ENCODE measurements at regions not wholly inside any gene's neighbourhood (a gene's known extent, or its start where the extent isn't known, plus 50 kb on each side); places are given as distances from the start of the nearest gene placed in this dataset.

GRCh38 chr3:153599685-153600084 lies 437.7 kb downstream of the RAP2B start:
- DNase-seq (ENCODE audit: low read depth in 1 of 2, low spot score in 1 of 2) = no peak

GRCh38 chr3:153600896-153601295 lies 438.9 kb downstream of the RAP2B start:
- no peak for DNase-seq (ENCODE audit: low read depth in 1 of 2, low spot score in 1 of 2)

GRCh38 chr3:153601374-153601853 lies 439.4 kb downstream of the RAP2B start:
- no peak for DNase-seq (ENCODE audit: low read depth in 1 of 2, low spot score in 1 of 2)

GRCh38 chr3:153602801-153603200 lies 440.8 kb downstream of the RAP2B start:
- no peak for DNase-seq (ENCODE audit: low read depth in 1 of 2, low spot score in 1 of 2)

GRCh38 chr3:153614140-153614539 lies 452.1 kb downstream of the RAP2B start:
- no peak for DNase-seq (ENCODE audit: low read depth in 1 of 2, low spot score in 1 of 2)

GRCh38 chr3:153614563-153614962 lies 452.5 kb downstream of the RAP2B start:
- no peak for DNase-seq (ENCODE audit: low read depth in 1 of 2, low spot score in 1 of 2)

GRCh38 chr3:153615863-153616262 lies 453.8 kb downstream of the RAP2B start:
- DNase-seq (ENCODE audit: low read depth in 1 of 2, low spot score in 1 of 2) = no peak

GRCh38 chr3:153617463-153617862 lies 455.4 kb downstream of the RAP2B start:
- DNase-seq (ENCODE audit: low read depth in 1 of 2, low spot score in 1 of 2) = no peak

GRCh38 chr3:153618176-153618575 lies 456.1 kb downstream of the RAP2B start:
- DNase-seq (ENCODE audit: low read depth in 1 of 2, low spot score in 1 of 2) = no peak

- DNase-seq (ENCODE audit: low read depth in 1 of 2, low spot score in 1 of 2) = no peak
Observed at GRCh38 chr3:153619268-153619667, 457.2 kb downstream of the RAP2B start.

- DNase-seq (ENCODE audit: low read depth in 1 of 2, low spot score in 1 of 2) = no peak
Observed at GRCh38 chr3:153621953-153622352, 459.9 kb downstream of the RAP2B start.

GRCh38 chr3:153623834-153624233 lies 461.8 kb downstream of the RAP2B start:
- no peak for DNase-seq (ENCODE audit: low read depth in 1 of 2, low spot score in 1 of 2)

- no peak for DNase-seq (ENCODE audit: low read depth in 1 of 2, low spot score in 1 of 2)
Observed at GRCh38 chr3:153624310-153625030, 462.4 kb downstream of the RAP2B start.

- no peak for DNase-seq (ENCODE audit: low read depth in 1 of 2, low spot score in 1 of 2)
Observed at GRCh38 chr3:153625506-153625905, 463.5 kb downstream of the RAP2B start.

- no peak for DNase-seq (ENCODE audit: low read depth in 1 of 2, low spot score in 1 of 2)
Observed at GRCh38 chr3:153626158-153626557, 464.1 kb downstream of the RAP2B start.

GRCh38 chr3:153628591-153628990 lies 466.6 kb downstream of the RAP2B start:
- no peak for DNase-seq (ENCODE audit: low read depth in 1 of 2, low spot score in 1 of 2)

- DNase-seq (ENCODE audit: low read depth in 1 of 2, low spot score in 1 of 2) = no peak
Observed at GRCh38 chr3:153629148-153629547, 467.1 kb downstream of the RAP2B start.

- no peak for DNase-seq (ENCODE audit: low read depth in 1 of 2, low spot score in 1 of 2)
Observed at GRCh38 chr3:153631102-153631501, 469.1 kb downstream of the RAP2B start.

- DNase-seq (ENCODE audit: low read depth in 1 of 2, low spot score in 1 of 2) = no peak
Observed at GRCh38 chr3:153631664-153632063, 469.6 kb downstream of the RAP2B start.

- no peak for DNase-seq (ENCODE audit: low read depth in 1 of 2, low spot score in 1 of 2)
Observed at GRCh38 chr3:153633407-153633806, 471.4 kb downstream of the RAP2B start.

- DNase-seq (ENCODE audit: low read depth in 1 of 2, low spot score in 1 of 2) = no peak
Observed at GRCh38 chr3:153634683-153635082, 472.7 kb downstream of the RAP2B start.

- no peak for DNase-seq (ENCODE audit: low read depth in 1 of 2, low spot score in 1 of 2)
Observed at GRCh38 chr3:153639631-153640030, 477.6 kb downstream of the RAP2B start.

Measured in stimulated activated CD4-positive, alpha-beta T cell treated with anti-CD3 and anti-CD28 coated beads, Interleukin-15, amount 100 ng/mL, for 1 hour (primary cell).